GM03348 (cell line): ENCODE measurements at regions not wholly inside any gene's neighbourhood (a gene's known extent, or its start where the extent isn't known, plus 50 kb on each side); places are given as distances from the start of the nearest gene placed in this dataset.
A peak's percentile ranks its signal among the peaks of the same experiment; 100 is the strongest.

Source experiments
- DNase-seq: peaks from one replicate; pipeline ENCODE4 v3.0.0; 2012; ENCODE audit warnings: low spot score

DNA sequence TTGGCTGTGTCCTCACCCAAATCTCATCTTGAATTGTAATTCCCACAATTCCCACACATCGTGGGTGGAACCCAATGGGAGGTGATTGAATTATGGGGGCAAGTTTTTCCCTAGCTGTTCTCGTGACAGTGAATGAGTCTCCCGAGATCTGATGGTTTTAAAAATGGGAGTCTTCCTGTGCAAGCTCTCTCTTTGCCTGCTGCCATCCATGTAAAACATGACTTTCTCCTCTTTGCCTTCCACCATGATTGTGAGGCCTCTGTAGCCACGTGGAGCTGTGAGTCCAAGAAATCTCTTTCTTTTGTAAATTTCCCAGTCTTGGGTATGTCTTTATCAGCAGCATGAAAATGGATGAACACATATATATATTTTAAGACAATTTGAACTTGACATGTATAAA is 285.4 kb downstream of the BAMBI start:
- DNase-seq: no peak

DNA sequence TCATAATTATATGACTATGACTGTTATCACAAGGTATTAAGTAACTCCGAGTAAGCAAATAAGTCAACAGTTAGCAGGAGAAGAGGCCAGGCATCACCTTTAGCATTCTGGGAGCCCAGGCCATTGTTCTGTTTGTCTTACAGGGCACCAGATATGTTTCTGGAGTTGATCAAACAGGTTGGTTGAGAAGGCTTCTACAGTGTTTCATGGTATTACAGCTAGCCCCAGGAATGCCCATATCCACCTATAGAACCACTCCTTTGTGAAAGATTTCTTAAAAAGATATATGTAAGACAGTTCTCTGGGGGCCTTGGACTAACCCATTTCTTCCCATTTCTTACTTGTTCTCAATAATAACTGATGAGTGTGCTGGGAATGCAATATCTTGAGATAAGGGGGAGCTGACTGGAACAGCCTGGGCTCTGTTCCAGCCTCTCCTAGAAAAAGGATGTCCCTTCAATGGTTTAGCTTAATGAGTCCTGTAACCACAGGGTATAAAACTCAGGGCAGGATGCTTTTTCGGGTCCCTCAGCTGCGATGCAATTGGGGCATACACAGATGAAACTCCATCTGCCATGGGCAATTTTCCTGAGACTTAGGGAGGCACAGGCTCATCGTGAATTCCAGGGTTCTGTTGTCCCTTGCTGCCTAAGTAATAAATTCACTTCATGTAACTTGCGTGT is 286.4 kb downstream of the BAMBI start:
- DNase-seq: no peak

DNA sequence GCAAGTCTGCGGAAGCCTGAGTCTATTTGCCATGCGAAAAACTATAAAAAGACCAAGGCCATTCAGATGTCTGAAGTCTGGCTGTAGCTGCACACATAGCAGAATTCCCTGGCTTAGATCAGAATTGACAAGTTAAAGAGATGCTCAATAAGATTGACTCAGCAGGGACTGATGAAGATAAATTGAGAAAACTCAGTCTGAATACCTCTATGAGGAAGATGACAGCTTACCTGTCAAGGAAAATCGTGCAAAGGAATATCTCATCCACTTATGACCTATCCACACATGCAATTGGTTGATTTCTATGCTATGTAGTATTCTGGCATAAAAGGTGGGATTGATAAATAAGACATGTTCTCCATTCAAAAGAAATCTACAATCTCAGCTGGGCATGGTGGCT is 288.6 kb downstream of the BAMBI start:
- no peak for DNase-seq

DNA sequence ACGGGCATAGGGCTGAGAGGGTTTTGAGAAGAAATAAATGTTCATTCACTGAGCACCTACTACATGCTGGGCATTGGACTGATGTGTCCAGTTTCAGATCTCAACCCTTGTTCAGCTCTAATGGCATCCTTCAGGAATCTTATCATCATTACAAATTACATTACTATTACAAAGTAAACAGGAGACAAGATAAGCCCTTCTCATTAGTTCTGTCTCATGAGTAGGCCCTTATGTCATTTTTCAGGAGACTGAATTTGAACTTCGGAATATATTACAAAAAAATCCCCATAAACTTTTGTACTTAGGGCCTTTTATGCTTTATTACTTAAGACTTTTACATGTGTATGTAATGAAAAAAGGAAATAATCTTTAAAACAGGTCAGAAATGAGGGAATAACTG is 289.7 kb downstream of the BAMBI start:
- no peak for DNase-seq

DNA sequence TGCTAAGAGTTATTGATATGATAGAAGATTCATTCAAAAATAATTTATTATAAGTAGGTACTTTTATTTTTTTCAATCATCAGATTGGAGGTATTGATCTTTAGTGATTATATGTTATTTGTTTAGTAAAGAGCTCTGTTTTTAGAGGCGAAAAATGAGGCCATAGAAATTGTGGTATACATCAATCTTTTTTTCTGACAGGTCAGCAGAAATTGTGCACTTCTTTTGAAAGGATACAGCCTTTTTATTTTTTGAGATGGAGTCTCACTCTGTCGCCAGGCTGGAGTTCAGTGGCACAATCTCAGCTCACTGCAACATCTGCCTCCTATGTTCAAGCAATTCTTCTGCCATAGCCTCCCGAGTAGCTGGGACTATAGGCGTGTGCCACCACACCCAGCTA is 292.1 kb downstream of the BAMBI start:
- no peak for DNase-seq

DNA sequence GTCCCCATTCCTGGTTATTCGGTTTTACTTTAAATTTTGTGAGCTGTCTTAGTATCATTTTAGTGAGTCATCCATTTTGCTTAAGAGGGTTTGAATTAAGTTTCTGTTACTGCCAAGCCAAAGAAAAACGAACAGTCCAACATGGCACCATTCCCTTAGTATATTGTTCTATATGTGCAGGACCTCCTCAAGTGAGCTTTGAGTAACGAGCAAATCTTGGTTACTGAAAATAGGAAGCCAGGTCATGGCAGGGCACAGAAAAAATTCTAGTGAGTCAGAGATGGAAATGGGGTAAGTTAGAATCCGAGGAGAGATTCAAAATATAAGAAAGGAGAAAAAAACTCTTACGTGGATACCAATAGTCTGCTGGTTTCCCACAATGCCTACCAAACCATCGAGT is 292.9 kb downstream of the BAMBI start:
- DNase-seq: no peak

DNA sequence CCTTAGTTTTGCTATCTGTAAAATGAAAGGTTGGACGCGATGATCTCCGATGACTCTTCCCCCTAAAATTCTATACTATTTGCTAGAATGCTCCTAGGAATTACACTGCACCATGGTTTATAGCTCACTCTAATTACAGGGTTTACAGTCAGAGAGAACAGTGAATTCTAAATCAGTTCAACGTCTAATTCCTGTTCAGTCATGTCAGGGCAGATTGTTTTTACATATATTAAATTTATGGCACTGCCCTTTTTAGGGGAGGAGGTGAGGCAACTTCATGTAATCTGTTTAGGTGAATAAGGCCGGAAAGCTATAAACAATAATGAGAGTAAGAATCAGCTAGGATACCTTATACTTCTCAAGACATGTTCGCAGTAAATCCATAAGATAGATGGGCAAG is 293.9 kb downstream of the BAMBI start:
- no peak for DNase-seq

DNA sequence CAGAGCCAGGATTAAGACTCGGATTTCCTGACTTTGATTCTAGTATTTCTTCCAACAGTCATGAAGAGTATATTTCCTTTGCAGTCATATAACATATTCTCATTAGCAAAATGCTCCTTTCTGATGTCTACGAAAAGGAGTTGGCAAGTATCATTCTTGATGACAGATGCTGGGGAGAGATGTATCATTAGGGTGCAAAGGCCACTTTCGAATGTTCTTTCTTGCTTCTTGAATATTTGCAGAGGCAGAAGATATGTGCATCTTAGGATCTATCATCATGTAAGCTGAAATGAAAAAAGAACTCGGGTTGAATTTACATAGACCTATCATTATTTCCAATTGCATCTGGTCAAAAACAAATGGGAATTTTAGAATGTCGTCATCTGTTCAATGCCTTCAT is 294.4 kb downstream of the BAMBI start:
- DNase-seq: no peak

DNA sequence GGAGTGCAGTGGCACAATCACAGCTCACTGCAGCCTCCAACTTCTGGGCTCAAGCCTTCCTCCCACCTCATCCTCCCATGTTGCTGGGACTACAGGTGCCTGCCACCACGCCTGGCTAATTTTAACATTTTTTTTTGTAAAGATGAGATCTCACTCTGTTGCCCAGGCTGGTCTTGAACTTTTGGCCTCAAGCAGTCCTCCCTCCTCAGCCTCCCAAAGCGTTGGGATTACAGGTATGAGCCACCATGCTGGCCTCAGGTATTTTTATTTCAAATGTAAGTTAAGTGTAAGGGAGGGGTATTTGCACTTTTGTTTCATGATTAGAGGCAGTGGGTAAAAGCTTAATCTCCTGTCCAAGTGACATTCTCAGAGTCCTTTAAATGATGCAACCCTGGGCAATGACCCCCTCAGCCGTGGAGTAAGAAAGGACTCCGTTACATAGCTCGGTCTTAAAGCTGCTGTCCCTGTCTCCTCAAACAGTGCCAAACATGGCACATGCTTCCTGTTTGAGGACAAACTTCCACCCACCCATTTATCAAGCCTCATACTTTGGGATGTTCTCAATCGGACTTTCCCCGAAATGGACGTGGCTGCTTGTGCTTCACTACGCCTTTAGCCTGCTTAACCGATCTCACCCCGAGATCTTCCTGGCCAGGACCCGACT is 296.1 kb downstream of the BAMBI start:
- no peak for DNase-seq

DNA sequence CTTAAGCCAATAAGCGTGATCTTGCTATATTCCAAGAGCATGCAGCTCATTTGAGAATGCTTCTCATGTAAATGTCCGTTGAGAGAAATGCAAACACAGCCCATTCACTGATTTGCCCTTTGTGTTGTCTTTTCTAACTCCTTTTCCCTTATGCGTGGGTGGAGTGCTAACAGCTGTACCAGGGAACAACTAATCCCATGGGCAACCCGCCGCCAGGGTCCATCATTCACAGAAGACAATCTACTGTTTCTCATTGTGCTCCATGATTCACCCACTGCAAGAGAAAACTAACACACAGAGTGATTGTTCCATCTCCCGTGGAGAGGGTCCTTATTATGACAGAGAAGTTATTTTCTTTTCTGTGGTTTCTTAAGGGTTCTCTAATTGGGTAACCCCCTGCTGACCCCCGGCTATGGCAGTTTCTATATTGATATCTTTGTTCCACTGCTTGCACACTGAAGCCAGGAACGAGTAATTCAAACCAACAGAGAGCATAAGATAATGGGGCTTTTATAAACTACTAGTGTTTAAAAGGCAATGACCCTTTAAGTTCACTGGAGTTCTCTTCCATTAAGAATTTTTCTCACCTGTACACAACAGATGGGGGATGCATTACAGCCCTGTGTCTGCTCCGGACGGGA is 298.7 kb downstream of the BAMBI start:
- no peak for DNase-seq

DNA sequence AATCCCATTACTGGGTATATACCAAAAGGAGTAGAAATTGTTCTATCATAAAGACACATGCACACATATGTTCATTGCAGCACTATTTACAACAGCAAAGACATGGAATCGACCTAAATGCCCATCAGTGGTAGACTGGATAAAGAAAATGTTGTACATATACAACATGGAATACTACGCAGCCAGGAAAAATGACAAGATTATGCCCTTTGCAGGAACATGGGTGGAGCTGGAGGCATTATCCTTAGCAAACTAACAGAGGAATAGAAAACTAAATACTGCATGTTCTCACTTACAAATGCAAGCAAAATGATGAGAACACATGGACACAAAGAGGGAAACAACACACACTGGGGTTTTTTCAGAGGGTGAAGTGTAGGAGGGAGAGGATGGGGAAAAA is 300.2 kb downstream of the BAMBI start:
- no peak for DNase-seq

DNA sequence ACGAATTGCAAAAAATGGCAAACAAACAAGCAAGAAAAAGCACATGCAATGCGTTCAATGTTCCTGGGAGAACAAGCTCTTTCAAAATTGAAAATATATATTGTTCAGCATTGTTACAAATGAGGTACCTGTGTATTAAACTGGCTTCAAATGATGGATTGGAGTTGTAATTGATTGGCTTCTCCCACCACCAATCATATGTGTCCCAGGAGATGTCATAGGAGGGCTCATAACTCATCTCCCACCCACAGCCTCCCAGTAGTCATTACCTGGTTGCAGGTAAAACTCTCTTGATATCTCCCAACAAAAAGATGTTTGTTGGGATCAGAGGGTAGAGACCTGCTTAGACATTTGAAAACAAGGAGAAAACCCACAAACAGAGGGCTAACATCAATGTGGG is 302.9 kb downstream of the BAMBI start:
- DNase-seq: no peak

DNA sequence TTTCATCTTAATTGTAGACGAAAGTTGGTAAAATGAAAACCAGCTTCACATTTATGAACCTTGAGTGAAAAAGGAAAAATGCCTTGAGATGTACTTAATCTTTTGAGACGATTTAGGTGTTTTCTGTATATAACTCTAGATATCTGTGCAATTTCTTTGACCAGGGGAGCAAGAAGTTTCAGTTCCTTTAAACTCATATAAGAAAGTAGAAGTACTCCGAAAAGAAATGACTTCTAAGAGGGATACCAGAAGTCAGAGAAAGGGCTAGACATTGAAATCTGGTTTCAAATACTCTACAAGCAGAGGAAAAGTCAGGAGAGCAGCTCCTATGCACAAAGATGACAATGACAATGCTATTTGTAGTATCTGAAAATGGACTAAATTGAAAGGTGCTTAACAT is 303.7 kb downstream of the BAMBI start:
- DNase-seq: no peak

DNA sequence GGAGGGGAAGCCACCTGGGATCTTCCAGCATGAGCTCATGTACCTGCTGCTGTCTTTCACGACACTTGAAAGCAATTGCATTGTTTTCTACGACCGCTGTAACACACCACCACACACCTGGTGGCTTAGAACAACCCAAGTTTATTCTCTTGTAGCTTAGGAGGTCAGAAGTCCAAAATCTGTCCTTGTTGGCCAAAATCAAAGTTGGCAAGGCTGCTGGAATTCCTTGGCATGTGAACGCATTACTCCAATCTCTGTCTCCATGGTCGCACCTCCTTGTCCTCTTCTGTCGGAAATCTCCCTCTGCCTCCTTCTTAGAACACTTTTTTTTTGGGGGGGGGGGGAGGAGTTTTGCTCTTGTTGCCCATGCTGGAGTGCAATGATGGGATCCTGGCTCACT is 305.7 kb downstream of the BAMBI start:
- no peak for DNase-seq

DNA sequence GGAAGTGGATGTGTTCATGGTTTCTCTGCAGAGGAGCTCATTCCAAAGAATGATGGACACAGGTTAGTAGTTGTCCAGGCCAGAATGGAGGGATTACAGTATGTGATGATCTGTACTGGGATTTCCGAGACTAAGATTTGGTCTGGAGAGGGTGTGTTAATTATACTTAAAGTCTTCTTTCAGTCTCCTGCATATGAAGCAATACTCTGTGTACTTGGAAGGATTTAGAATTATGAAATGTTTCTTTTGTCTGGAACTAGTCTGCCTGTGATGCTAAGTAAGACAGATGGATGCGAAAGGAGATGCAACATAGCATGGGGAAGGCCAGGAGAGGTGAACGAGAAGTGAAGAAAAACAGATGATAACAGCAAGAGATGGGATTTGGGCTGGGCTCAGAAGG is 305.1 kb upstream of the LYZL1 start:
- DNase-seq: no peak

DNA sequence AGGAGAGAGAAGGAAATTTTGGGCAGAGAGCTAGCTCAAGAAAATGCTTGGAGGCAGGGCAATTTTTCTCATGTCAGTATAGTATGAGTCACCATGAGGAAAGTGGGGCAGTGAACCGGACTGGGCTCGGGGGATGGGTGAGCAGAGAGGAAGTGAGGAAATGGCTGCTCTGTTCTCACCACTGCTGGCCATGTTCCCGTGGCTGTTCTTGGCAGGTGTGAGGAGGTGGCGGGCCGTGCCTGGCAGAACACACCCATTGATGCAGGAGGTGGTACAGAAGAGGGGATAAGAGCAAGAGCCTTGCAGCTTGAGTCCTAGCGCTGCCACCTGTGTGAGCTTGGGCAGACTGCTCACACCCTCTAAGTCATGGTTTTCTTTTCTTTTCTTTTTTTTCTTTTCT is 304.4 kb upstream of the LYZL1 start:
- DNase-seq: peak; percentile 82

DNA sequence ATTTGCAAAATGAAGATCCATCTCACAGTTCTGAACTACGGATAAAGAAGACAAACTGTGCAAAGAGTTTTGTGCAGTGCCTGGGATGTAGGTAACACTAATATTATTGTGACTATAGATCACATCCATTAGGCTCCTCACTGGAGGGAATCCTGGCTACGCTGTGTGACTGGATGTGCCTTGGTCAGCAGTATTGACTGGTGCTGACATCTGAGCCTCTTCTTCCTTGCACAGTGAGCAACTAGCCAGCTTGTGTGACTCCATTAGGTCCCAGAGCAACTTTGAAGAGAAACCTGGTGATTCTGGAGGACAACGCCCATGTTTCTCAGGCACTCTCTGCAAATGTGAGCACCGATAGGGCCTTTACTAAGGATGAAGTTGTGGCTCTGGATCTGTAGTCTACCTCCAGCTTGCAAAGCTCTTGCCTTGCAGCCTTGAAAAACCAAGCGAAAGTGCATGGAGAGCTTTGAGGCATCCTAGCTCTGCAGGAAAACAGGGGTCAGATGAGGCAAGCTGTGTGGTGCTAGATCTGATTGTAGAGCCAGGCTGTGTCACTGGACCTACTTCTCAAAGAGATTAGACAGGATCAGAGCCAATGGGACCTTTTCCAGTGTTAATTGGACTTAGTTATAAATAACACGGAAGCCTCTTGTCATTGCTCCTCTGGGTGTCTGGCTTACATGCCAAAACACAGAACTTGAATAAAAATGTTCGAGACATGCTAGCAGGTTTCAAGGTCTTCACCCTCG is 303.6 kb upstream of the LYZL1 start:
- DNase-seq: no peak

DNA sequence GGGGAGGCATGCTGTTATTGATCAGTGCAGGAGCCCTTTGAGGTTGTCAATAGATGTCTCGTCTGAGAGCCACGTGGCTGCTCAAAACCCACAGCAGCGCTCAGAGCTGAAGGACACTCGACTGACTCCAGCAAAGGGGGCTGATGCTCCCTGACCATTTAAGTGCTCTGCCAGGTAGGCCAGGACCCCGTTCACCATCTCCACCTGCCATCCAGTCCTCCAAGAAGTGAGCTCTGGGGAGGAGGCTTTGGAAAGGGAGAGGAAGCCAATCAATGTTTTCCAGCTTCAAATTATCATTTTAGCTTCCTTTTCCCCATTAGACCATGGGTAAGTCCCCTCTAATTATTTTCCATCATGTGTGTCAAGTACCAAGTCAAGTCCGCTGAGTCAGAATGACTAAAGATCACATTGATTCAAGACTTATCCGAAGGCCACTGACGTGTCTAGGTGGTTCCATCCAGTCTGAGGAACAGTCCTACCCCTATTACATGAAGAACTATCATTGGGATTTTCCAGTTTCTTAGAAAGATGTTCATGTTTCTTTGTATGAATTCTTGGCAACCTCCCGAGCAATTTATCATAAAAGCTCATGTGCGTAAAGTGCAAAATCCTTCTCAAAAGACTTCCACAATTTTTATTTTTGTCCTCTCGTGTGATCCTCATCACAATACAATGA is 302.6 kb upstream of the LYZL1 start:
- no peak for DNase-seq

DNA sequence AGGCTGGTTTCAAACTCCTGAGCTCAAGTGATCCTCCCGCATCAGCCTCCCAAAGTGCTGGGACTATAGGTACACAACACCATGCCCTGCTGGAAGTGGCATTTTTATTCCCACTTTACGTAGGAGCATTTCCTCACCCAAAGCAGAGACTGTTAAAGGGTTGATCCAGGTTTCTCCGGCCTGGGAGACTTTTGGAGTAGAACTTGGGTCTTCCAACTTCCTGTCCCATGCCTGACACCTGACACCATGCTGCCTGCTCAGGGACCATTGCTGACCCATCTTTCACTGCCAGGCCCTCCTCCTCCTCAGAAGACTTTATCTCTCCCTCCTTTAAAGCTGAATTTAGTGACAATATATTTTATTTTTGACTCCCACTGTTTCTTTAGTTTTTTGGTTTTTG is 302.0 kb upstream of the LYZL1 start:
- DNase-seq: no peak

DNA sequence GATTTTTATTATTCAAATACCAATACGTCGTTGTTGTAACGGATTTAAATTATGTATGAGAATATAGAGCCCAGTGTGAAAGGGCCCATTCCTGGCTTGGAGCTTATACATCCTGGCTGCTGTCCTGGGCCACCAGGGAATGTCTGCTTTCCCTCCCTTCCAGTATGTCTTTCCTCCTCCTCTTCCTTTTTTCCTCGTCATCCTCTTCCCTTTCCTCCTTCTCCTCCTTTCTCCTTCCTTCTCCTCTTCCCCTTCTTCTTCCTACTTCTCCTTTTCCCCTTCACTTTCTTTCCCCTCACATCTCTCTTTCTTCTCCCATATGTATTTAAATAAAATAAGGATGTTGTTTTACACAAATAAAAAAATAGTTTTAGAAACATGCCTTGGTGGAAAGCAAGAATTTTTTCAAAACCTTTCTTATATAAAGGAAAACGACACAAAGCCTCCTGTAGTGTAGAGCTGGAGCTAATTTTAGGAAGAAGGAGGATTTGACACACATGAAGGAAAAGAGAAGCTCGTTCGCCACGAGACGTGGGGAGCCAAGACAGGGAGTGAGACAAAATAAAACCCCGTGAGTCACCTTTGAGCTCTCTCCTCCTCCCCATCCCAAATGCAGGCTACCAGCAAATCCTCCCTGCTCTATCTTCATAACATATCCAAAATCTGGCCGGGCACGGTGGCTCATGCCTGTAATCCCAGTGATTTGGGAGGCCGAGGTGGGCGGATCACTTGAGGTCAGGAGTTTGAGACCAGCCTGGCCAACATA is 301.1 kb upstream of the LYZL1 start:
- DNase-seq: no peak

DNA sequence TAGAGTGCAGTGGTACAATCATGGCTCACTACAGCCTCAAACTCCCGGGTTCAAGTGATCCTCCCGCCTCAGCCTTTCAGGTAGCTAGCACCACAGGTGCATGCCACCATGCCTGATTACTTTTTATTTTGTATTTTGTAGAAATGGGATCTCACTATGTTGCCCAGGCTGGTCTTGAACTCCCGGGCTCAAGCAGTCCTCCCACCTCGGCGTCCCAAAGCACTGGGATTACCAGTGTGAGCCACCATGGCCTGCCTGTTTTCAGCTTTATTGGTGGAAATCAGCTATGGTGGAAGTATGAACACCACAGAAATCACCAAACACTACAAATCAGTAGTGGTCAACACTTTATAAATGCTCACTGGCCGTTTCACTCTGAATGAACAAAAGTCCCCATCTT is 299.9 kb upstream of the LYZL1 start:
- no peak for DNase-seq
